ENCODE measurements at regions not wholly inside any gene's neighbourhood (a gene's known extent, or its start where the extent isn't known, plus 50 kb on each side); places are given as distances from the start of the nearest gene placed in this dataset.

- DNase-seq, result no peak
Observed at GRCh38 chr2:136209561-136210454, 91.9 kb upstream of the CXCR4 start.

GRCh38 chr2:136208682-136209420, 90.9 kb upstream of the CXCR4 start:
- no peak for DNase-seq

- no peak for DNase-seq
Observed at GRCh38 chr2:136207665-136208064, 89.7 kb upstream of the CXCR4 start.

GRCh38 chr2:136207030-136207623, 89.2 kb upstream of the CXCR4 start:
- DNase-seq, result no peak

GRCh38 chr2:136206613-136207012, 88.7 kb upstream of the CXCR4 start:
- DNase-seq, result no peak

- no peak for DNase-seq
Observed at GRCh38 chr2:136205615-136206014, 87.7 kb upstream of the CXCR4 start.

- DNase-seq, result no peak
Observed at GRCh38 chr2:136204971-136205370, 87.0 kb upstream of the CXCR4 start.

GRCh38 chr2:136195226-136195625, 77.3 kb upstream of the CXCR4 start:
- no peak for DNase-seq

GRCh38 chr2:136191041-136191440, 73.1 kb upstream of the CXCR4 start:
- no peak for DNase-seq

GRCh38 chr2:136189221-136189782, 71.4 kb upstream of the CXCR4 start:
- no peak for DNase-seq

- no peak for DNase-seq
Observed at GRCh38 chr2:136188086-136188485, 70.1 kb upstream of the CXCR4 start.

GRCh38 chr2:136185981-136186776, 68.2 kb upstream of the CXCR4 start:
- DNase-seq, result no peak

GRCh38 chr2:136183097-136183496, 65.1 kb upstream of the CXCR4 start:
- no peak for DNase-seq

GRCh38 chr2:136182315-136182714, 64.4 kb upstream of the CXCR4 start:
- DNase-seq, result no peak

- no peak for DNase-seq
Observed at GRCh38 chr2:136179602-136179975, 61.6 kb upstream of the CXCR4 start.

- DNase-seq, result no peak
Observed at GRCh38 chr2:136178941-136179601, 61.1 kb upstream of the CXCR4 start.

- DNase-seq, result no peak
Observed at GRCh38 chr2:136175868-136176267, 57.9 kb upstream of the CXCR4 start.

GRCh38 chr2:136175466-136175865, 57.5 kb upstream of the CXCR4 start:
- DNase-seq, result no peak

- DNase-seq, result no peak
Observed at GRCh38 chr2:136173126-136173525, 55.2 kb upstream of the CXCR4 start.

- DNase-seq, result no peak
Observed at GRCh38 chr2:136171223-136171622, 53.3 kb upstream of the CXCR4 start.

GRCh38 chr2:136168720-136169119, 50.8 kb upstream of the CXCR4 start:
- no peak for DNase-seq

All from NCI-H226 (cell line).